CD4-positive, alpha-beta T cell treated with Interleukin-4 for 1 hour (primary cell): ENCODE measurements at regions not wholly inside any gene's neighbourhood (a gene's known extent, or its start where the extent isn't known, plus 50 kb on each side); places are given as distances from the start of the nearest gene placed in this dataset.

Experiments used
- DNase-seq, 2 donors: peaks; one replicate each; pipeline ENCODE4 v3.0.0-alpha.2; 2020 to 2022

- no peak for DNase-seq
Observed at GRCh38 chr3:104820959-104821358, 545.8 kb upstream of the ALCAM start.

DNA sequence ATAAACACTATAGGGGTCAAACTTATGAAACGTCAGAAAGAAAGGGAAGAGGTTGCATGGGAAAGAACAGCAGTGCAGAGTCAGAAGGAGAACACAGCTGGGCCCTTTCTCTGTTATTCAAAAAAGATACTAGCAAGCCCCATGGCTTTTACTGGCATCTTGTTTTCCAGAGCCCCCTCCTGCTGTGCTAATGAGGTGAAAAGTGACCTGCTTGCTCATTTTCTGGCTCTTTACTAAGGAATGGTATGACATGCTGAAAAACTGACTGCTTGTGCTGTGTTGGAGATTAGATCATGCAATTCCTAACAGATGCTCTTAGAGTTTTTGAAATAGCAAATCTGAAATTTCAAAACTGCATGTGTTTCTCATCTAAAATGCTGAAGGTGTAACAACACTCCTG is 541.6 kb upstream of the ALCAM start:
- DNase-seq: no peak

DNA sequence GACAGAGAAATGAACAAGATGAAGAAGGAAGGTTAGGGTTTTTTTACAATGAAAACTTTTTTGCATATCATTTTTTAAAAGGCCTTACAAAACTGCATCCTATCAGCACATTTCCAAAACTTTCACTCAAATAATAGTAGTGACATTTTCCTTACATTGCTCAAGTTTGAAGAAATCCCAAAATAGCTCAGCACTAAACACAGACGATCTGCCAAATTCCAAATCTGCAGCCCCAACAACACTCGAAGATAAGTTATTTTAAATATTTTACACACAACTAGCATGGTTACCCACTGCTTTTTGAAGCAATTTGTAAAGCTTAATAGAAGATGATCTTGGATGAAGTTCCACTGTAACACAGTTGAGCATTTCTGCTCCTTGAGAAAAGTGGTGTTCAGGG is 535.6 kb upstream of the ALCAM start:
- DNase-seq: no peak

- no peak for DNase-seq
Observed at GRCh38 chr3:104832530-104832929, 534.2 kb upstream of the ALCAM start.

GRCh38 chr3:104835376-104835775 is 531.3 kb upstream of the ALCAM start:
- no peak for DNase-seq

- no peak for DNase-seq
Observed at GRCh38 chr3:104846270-104846669, 520.4 kb upstream of the ALCAM start.

GRCh38 chr3:104849070-104849469 is 517.6 kb upstream of the ALCAM start:
- no peak for DNase-seq

DNA sequence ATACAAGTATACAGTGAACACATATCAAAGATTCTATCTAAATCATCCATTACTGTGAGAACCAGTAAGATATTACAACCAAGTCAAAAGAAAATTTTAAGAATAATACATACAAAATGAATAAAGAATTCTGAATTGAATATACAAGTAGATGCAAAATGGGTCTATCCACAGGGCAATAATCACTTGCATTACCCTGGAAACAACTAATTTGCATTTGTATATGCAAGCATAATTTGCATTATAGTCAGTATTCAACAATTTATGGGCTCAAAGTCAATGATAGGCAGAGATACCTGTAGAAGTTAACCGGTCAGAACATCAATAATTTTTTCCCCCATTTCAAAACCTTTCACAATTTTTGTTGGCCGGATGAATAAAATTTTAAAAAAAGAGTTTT is 512.2 kb upstream of the ALCAM start:
- DNase-seq: no peak

DNA sequence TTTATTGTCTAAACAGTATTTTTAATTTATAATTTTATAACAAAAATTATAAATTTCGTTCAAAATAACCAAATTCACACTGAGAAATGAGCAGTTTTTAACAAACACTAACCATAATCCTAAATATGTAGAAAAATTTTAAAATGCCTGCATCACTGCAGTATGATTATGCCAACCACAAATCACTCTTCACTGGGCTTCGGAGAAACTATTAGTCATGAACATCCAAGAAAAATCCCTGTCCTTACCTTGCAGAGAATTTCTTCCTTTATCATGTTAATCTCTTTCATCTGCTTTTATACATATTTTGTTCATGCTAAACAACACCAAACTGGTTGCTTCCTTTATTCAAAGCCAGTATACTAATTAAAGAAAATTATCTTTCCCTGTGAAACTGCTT is 511.0 kb upstream of the ALCAM start:
- DNase-seq: no peak

DNA sequence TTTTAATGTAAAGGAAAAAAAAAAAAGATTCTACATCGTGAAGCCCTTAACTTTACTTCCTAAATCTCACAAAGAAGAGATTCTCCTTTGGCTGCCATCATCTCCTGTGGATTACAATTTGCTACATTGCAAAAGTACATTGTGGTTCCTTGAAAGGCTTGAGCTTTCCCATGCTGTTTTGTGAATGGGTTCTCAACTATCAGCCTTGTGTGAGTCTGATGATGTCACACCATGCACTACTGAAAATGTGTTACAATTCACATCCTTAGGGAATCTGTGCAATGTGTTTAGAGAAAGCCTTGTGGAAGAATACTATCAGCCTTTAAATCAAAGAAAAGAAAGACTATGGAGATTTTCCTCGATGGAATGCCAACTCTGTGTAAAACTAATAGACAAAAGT is 510.0 kb upstream of the ALCAM start:
- no peak for DNase-seq

DNA sequence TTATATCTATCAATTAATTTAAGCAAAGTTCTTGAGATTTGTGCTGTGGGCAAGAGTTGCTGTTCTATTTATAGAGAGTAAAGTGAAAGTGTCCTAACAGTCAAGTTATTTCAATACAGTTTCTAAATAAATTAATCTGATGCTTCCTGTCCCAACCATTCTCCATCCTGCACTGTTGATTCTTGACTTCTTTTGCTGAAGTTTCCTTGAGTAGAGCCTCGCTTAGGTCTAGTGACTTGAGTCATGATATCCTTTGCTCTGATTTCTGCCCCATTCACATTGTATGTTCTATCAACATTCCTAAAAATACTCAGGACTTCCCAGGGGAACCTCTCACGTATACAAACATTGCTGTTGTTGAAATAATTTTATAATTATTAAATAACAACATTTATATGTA is 498.4 kb upstream of the ALCAM start:
- no peak for DNase-seq

GRCh38 chr3:104870276-104870675 is 496.4 kb upstream of the ALCAM start:
- DNase-seq: no peak

GRCh38 chr3:104873331-104873730 is 493.4 kb upstream of the ALCAM start:
- no peak for DNase-seq

DNA sequence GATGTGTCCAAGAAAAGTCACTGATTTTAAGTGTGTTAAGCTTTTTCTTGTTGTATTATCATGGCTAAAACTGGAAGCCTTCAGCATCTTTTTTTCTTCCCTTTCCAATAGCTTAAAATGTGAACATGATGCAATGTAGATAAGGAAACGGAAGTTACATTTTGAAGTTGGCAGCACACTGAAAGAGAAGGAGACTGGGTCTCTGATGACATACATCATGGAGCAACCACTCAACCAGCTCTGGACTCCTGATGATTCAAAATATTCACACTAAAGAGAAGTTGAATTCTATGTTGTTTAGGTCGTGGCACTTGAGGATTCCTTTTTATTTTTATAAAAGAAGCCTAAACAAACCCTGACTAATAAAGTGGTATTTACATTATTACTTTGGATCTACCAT is 488.3 kb upstream of the ALCAM start:
- DNase-seq: no peak

DNA sequence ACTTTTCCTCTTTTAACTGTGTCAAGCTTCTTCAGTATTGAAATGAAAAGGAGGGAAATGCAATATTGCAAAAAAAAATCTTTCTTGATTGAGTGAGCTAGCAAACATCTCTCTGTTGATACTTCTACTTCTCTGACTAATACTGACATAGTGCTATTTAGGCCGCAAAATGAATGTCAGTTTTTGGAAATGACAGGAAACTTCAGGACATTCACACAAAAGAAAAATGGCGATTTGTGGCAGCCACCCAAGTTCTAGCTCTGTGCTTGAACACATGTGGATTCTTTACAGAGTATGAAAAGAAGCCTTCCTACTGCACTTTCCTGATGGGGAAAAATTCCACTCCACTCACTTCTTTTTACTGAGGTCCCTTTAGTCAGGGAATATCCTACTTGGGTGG is 486.8 kb upstream of the ALCAM start:
- no peak for DNase-seq

DNA sequence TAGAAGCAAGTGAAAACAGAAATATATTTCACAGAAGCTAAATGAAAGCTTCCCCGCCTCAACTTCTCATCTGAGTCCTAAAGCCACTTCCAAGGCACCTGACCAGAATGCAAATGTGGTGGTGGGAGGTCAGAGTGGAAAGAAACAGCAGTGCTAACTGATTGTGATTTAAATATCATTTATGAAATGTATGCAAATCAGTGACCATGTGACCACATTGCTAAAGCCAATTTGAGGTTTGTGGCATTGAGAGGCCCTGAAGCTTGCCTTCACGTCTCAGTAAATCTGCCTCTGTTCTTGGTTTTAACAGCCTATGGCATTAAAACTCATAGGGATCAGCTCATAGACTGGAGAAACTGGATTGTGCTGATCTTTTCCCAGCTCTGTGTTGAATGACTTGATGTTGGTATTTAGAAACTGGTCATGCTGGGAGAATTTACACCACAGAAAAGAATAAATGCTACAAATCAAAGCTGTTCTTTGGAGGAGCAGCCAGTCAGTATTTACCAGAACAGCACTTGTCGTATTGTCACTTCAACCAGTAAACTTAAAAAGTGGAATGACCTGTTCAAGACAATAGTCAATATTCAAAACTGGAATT is 481.4 kb upstream of the ALCAM start:
- DNase-seq: no peak

- no peak for DNase-seq
Observed at GRCh38 chr3:104886220-104886995, 480.3 kb upstream of the ALCAM start.

GRCh38 chr3:104887069-104887468 is 479.6 kb upstream of the ALCAM start:
- DNase-seq: no peak

- no peak for DNase-seq
Observed at GRCh38 chr3:104887619-104888018, 479.1 kb upstream of the ALCAM start.

DNA sequence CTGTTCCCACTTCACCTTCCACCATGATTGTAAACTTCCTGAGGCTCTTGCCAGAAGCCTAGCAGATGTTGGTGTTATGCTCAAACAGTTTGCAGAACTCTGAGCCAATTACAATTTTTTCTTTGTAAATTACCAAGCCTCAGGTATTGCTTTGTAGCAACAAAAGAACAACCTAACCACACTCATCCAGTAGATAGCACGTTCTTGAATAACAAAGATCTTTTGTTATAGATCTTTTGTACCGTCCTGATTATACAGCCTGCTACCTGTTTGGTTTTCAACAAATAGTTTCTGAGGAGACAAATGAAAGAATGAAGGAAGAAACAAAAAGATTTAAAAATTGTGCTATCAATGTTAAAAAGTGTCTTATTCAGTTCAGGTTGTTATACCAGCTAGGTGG is 474.7 kb upstream of the ALCAM start:
- no peak for DNase-seq

- DNase-seq: no peak
Observed at GRCh38 chr3:104896624-104897023, 470.1 kb upstream of the ALCAM start.

DNA sequence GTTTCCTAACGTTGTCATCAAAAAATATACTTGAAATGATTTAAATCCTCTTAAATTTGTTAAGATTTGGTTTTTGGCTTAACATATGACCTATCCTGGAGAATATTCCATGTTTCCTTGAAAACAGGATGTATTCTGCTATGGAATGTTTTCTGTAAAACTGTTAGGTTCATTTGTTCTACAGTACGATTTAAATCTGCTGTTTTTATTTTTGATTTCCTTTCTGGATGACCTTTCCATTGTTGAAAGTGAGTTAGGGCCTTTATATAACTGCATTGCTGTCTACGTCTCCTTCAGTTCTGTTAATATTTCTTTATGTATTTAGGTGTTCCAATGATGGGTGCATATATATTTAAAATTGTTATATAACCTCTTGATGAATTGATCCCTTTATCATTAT is 465.3 kb upstream of the ALCAM start:
- DNase-seq: no peak

- DNase-seq: no peak
Observed at GRCh38 chr3:104903064-104903463, 463.6 kb upstream of the ALCAM start.

- DNase-seq: no peak
Observed at GRCh38 chr3:104906001-104906639, 460.6 kb upstream of the ALCAM start.

- DNase-seq: no peak
Observed at GRCh38 chr3:104907507-104907906, 459.2 kb upstream of the ALCAM start.
